ENCODE measurements at regions not wholly inside any gene's neighbourhood (a gene's known extent, or its start where the extent isn't known, plus 50 kb on each side); places are given as distances from the start of the nearest gene placed in this dataset.

GRCh38 chr7:10821156-10821555 lies 152.5 kb upstream of the PHF14 start:
- TF ChIP-seq POLR2A (IDR thresholded peaks at IDR 0.05) (no peak), POLR2AphosphoS5 (IDR thresholded peaks at IDR 0.05; ENCODE audit: insufficient read depth in 1 of 2, low read depth in 1 of 2) (no peak)
- TF ChIP-seq, protein P1, sequence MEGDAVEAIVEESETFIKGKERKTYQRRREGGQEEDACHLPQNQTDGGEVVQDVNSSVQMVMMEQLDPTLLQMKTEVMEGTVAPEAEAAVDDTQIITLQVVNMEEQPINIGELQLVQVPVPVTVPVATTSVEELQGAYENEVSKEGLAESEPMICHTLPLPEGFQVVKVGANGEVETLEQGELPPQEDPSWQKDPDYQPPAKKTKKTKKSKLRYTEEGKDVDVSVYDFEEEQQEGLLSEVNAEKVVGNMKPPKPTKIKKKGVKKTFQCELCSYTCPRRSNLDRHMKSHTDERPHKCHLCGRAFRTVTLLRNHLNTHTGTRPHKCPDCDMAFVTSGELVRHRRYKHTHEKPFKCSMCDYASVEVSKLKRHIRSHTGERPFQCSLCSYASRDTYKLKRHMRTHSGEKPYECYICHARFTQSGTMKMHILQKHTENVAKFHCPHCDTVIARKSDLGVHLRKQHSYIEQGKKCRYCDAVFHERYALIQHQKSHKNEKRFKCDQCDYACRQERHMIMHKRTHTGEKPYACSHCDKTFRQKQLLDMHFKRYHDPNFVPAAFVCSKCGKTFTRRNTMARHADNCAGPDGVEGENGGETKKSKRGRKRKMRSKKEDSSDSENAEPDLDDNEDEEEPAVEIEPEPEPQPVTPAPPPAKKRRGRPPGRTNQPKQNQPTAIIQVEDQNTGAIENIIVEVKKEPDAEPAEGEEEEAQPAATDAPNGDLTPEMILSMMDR (IDR thresholded peaks at IDR 0.05): no peak
